ENCODE measurements at regions not wholly inside any gene's neighbourhood (a gene's known extent, or its start where the extent isn't known, plus 50 kb on each side); places are given as distances from the start of the nearest gene placed in this dataset.

DNA sequence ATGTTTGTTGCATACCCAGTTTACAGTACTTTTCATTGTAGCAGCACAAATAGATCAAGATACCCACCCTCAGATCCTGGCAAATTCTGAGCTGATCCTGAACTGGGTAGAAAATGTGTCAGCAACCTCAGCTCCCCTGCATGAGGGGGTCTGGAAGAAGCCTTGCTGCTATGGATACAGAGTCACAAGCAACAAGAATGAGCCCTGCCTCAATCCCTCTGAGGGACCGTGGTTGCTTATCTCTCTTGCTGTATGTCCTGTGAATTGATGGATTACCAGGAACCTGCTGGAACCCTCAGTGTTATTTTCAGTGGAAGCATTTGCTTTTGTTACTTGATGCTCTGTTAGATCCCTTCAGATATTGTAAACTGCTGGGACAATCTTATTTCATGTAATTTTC lies 331.0 kb downstream of the STIM2 start (continued):
- no peak for TF ChIP-seq ZNF217 (IDR thresholded peaks at IDR 0.05)
- TF ChIP-seq, protein P1, sequence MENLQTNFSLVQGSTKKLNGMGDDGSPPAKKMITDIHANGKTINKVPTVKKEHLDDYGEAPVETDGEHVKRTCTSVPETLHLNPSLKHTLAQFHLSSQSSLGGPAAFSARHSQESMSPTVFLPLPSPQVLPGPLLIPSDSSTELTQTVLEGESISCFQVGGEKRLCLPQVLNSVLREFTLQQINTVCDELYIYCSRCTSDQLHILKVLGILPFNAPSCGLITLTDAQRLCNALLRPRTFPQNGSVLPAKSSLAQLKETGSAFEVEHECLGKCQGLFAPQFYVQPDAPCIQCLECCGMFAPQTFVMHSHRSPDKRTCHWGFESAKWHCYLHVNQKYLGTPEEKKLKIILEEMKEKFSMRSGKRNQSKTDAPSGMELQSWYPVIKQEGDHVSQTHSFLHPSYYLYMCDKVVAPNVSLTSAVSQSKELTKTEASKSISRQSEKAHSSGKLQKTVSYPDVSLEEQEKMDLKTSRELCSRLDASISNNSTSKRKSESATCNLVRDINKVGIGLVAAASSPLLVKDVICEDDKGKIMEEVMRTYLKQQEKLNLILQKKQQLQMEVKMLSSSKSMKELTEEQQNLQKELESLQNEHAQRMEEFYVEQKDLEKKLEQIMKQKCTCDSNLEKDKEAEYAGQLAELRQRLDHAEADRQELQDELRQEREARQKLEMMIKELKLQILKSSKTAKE (IDR thresholded peaks at IDR 0.05; ENCODE audit: low read depth, poor library complexity, severe bottlenecking) = no peak
- no peak for TF ChIP-seq ZNF384 (IDR thresholded peaks at IDR 0.05; ENCODE audit: borderline replicate concordance, low read depth, low read length)
- TF ChIP-seq BCL11A (IDR thresholded peaks at IDR 0.05; ENCODE audit: low read depth, low read length) = no peak
- no peak for TF ChIP-seq ZNF274 (IDR thresholded peaks at IDR 0.05; ENCODE audit: insufficient read depth, insufficient read length)
- TF ChIP-seq, protein P2, sequence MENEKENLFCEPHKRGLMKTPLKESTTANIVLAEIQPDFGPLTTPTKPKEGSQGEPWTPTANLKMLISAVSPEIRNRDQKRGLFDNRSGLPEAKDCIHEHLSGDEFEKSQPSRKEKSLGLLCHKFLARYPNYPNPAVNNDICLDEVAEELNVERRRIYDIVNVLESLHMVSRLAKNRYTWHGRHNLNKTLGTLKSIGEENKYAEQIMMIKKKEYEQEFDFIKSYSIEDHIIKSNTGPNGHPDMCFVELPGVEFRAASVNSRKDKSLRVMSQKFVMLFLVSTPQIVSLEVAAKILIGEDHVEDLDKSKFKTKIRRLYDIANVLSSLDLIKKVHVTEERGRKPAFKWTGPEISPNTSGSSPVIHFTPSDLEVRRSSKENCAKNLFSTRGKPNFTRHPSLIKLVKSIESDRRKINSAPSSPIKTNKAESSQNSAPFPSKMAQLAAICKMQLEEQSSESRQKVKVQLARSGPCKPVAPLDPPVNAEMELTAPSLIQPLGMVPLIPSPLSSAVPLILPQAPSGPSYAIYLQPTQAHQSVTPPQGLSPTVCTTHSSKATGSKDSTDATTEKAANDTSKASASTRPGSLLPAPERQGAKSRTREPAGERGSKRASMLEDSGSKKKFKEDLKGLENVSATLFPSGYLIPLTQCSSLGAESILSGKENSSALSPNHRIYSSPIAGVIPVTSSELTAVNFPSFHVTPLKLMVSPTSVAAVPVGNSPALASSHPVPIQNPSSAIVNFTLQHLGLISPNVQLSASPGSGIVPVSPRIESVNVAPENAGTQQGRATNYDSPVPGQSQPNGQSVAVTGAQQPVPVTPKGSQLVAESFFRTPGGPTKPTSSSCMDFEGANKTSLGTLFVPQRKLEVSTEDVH (IDR thresholded peaks at IDR 0.05; ENCODE audit: low read depth, partially characterized antibody) = no peak

DNA sequence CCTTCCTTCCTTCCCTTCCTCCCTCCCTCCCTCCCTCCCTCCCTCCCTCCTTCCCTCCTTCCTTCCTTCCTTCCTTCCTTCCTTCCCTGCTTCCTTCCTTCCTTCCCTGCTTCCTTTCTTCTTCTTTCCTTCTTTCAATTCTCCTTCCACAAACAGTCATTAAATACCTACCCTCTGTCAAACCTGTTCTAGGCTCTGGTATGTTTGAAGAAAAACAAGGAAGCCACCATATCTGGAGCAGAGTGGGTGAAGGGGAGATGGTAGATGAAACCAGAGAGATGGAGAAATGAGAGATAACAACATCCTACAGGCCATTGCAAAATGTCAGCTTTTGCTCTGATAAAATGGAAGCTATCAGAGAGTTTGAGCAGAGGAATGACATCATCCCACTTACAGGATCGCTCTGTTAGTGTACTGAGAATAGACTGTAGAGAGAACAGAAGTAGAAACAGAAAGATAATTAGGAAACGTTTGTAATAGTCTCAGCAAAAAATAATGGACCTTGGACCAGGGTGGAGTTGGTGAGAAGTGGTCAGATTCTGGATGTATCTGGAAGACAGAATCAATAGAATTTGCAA lies 334.0 kb downstream of the STIM2 start:
- WGBS (ENCODE audit: insufficient coverage, insufficient replicate concordance, low lambda C conversion rate, missing lambda C conversion rate) = 21% methylated on average over 2 of the region's 2 CpGs
- RAD21 ChIA-PET (ENCODE audit: unreplicated experiment) = no interaction called here
- no peaks in the 10 kb centered on the region for H3K9me3 ChIP-seq (replicated peaks; ENCODE audit: control insufficient read depth, insufficient read depth, low read length)
- H2AFZ ChIP-seq (ENCODE audit: control insufficient read depth, low read depth, low read length) = no peak overlapping the region
- FAIRE-seq (no peak), DNase-seq (ENCODE audit: low read depth, low spot score) (no peak), ATAC-seq (no peak)
- SMC1A ChIA-PET (ENCODE audit: uncharacterized antibody, unreplicated experiment) = interaction anchor here (1.4 kb wide), 1 partner anchor 19 kb away, joined by 3 read pairs; no protein-coding TSS in a partner anchor
- in situ Hi-C loops (cut with MboI) (no loop called here), intact Hi-C loops (cut with micrococcal nuclease; ENCODE audit: unreplicated experiment) (no loop called here)
- POLR2A ChIA-PET = no interaction called here
- H4K20me1 ChIP-seq (ENCODE audit: control insufficient read depth, insufficient read depth) = no peaks in the 10 kb centered on the region
- H3K27ac ChIP-seq (ENCODE audit: control insufficient read depth, insufficient read depth) = no peak overlapping the region
- H3K4me3 ChIP-seq = no peak overlapping the region
- no peak overlapping the region for H3K9ac ChIP-seq (ENCODE audit: control insufficient read depth, insufficient read depth, low read length)
- no peak overlapping the region for H3K4me2 ChIP-seq (ENCODE audit: control insufficient read depth, insufficient read depth)
- CTCF ChIA-PET = no interaction called here
- H3K36me3 ChIP-seq (ENCODE audit: control insufficient read depth in 2 of 2, insufficient read depth in 2 of 2, low read length in 1 of 2) = no peaks in the 10 kb centered on the region
- no peaks in the 10 kb centered on the region for H3K4me1 ChIP-seq (ENCODE audit: control insufficient read depth, insufficient read depth, low read length)
- no peaks in the 10 kb centered on the region for H3K27me3 ChIP-seq (replicated peaks in 1 of 2; ENCODE audit: control insufficient read depth in 2 of 2, insufficient read depth in 2 of 2, low read length in 1 of 2)
- H3K79me2 ChIP-seq (ENCODE audit: control insufficient read depth, insufficient read depth, low read length) = no peaks in the 10 kb centered on the region
- BruUV-seq (replicated peaks) = no TSS peak
- TF ChIP-seq MXI1 (IDR thresholded peaks at IDR 0.05; ENCODE audit: low read depth, low read length) = no peak
- TF ChIP-seq, protein P3, sequence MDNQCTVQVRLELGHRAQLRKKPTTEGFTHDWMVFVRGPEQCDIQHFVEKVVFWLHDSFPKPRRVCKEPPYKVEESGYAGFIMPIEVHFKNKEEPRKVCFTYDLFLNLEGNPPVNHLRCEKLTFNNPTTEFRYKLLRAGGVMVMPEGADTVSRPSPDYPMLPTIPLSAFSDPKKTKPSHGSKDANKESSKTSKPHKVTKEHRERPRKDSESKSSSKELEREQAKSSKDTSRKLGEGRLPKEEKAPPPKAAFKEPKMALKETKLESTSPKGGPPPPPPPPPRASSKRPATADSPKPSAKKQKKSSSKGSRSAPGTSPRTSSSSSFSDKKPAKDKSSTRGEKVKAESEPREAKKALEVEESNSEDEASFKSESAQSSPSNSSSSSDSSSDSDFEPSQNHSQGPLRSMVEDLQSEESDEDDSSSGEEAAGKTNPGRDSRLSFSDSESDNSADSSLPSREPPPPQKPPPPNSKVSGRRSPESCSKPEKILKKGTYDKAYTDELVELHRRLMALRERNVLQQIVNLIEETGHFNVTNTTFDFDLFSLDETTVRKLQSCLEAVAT (IDR thresholded peaks at IDR 0.05) = no peak
- no peak for TF ChIP-seq IKZF1 (conservative IDR thresholded peaks at IDR 0.05)
- no peak for TF ChIP-seq BMI1 (IDR thresholded peaks at IDR 0.05; ENCODE audit: borderline replicate concordance)
- TF ChIP-seq TCF3 (IDR thresholded peaks at IDR 0.05; ENCODE audit: borderline replicate concordance, insufficient read depth, low read depth, low read length) = no peak
- no peak for TF ChIP-seq TCF12 (IDR thresholded peaks at IDR 0.05; ENCODE audit: low read depth, low read length)
- TF ChIP-seq WRNIP1 (IDR thresholded peaks at IDR 0.05; ENCODE audit: borderline replicate concordance, low read depth, low read length) = no peak
- no peak for TF ChIP-seq CREM (IDR thresholded peaks at IDR 0.05; ENCODE audit: low read depth)
- no peak for TF ChIP-seq ZNF24 (IDR thresholded peaks at IDR 0.05)
- no peak for TF ChIP-seq POLR2A (IDR thresholded peaks at IDR 0.05; ENCODE audit: low read depth, low read length)
- TF ChIP-seq GATAD2B (conservative IDR thresholded peaks at IDR 0.05; ENCODE audit: low read depth) = no peak
- TF ChIP-seq RELA (IDR thresholded peaks at IDR 0.05; ENCODE audit: borderline replicate concordance, partially characterized antibody) = no peak
- no peak for TF ChIP-seq KDM1A (IDR thresholded peaks at IDR 0.05; ENCODE audit: borderline replicate concordance)

All from GM12878 (cell line).